ENCODE measurements at regions not wholly inside any gene's neighbourhood (a gene's known extent, or its start where the extent isn't known, plus 50 kb on each side); places are given as distances from the start of the nearest gene placed in this dataset.

GRCh38 chr1:117678246-117678977 lies 72.6 kb downstream of the TENT5C start (continued):
- no peak for TF ChIP-seq RAD21 (IDR thresholded peaks at IDR 0.05 in 1 of 2, conservative IDR thresholded peaks at IDR 0.05 in 1 of 2; ENCODE audit: low read depth in 2 of 2, low read length in 2 of 2)
- TF ChIP-seq POU5F1 (IDR thresholded peaks at IDR 0.05; ENCODE audit: low read depth, low read length) = no peak
- no peak for TF ChIP-seq CTBP2 (IDR thresholded peaks at IDR 0.05; ENCODE audit: borderline replicate concordance, insufficient read depth, insufficient read length, low read length)

All from H1 (cell line).